HG02798 (cell line): ENCODE measurements at regions not wholly inside any gene's neighbourhood (a gene's known extent, or its start where the extent isn't known, plus 50 kb on each side); places are given as distances from the start of the nearest gene placed in this dataset.

ENCODE experiments used
- ATAC-seq: cut with Tn5 transposase; IDR thresholded peaks from one replicate; pipeline ENCODE4 v1.9.1; 2021; ENCODE audit warnings: mild to moderate bottlenecking; ENCODE audit not compliant: unreplicated experiment, poor library complexity

- ATAC-seq: no peak
These were observed 202.1 kb upstream of the EPHA7 start for GRCh38 chr6:93621442-93621841.

- ATAC-seq: no peak
These were observed 185.6 kb upstream of the EPHA7 start for GRCh38 chr6:93604951-93605350.

GRCh38 chr6:93592417-93592816 is 173.1 kb upstream of the EPHA7 start:
- no peak for ATAC-seq

- ATAC-seq: no peak
These were observed 166.9 kb upstream of the EPHA7 start for GRCh38 chr6:93586306-93586705.

- no peak for ATAC-seq
These were observed 164.9 kb upstream of the EPHA7 start for GRCh38 chr6:93584300-93584699.

GRCh38 chr6:93581371-93581770 is 162.0 kb upstream of the EPHA7 start:
- no peak for ATAC-seq

GRCh38 chr6:93580446-93580845 is 161.1 kb upstream of the EPHA7 start:
- ATAC-seq: no peak

- no peak for ATAC-seq
These were observed 156.3 kb upstream of the EPHA7 start for GRCh38 chr6:93575495-93576267.

GRCh38 chr6:93574299-93574698 is 154.9 kb upstream of the EPHA7 start:
- ATAC-seq: no peak

GRCh38 chr6:93571346-93571745 is 152.0 kb upstream of the EPHA7 start:
- no peak for ATAC-seq

GRCh38 chr6:93568169-93568568 is 148.8 kb upstream of the EPHA7 start:
- ATAC-seq: no peak

- ATAC-seq: no peak
These were observed 147.8 kb upstream of the EPHA7 start for GRCh38 chr6:93567164-93567563.

GRCh38 chr6:93566285-93566684 is 146.9 kb upstream of the EPHA7 start:
- ATAC-seq: no peak

GRCh38 chr6:93562582-93562981 is 143.2 kb upstream of the EPHA7 start:
- ATAC-seq: no peak

GRCh38 chr6:93555292-93555691 is 135.9 kb upstream of the EPHA7 start:
- no peak for ATAC-seq

- no peak for ATAC-seq
These were observed 134.7 kb upstream of the EPHA7 start for GRCh38 chr6:93554018-93554417.

GRCh38 chr6:93550551-93551276 is 131.4 kb upstream of the EPHA7 start:
- ATAC-seq: no peak

- no peak for ATAC-seq
These were observed 130.5 kb upstream of the EPHA7 start for GRCh38 chr6:93549868-93550267.

- ATAC-seq: no peak
These were observed 105.5 kb upstream of the EPHA7 start for GRCh38 chr6:93524671-93525451.

- ATAC-seq: no peak
These were observed 104.0 kb upstream of the EPHA7 start for GRCh38 chr6:93523365-93523764.

- no peak for ATAC-seq
These were observed 97.1 kb upstream of the EPHA7 start for GRCh38 chr6:93516441-93516840.
